Mesothelial cell of epicardium (in vitro differentiated cells): ENCODE measurements at regions not wholly inside any gene's neighbourhood (a gene's known extent, or its start where the extent isn't known, plus 50 kb on each side); places are given as distances from the start of the nearest gene placed in this dataset.

ENCODE experiments used
- DNase-seq, 2 experiments: peaks; one replicate each; pipeline ENCODE4 v3.0.0; 2021; ENCODE audit warnings: low spot score in 2 of 2; ENCODE audit not compliant: unreplicated experiment in 2 of 2
- H3K27ac Mint-ChIP-seq: 2 replicates; pipeline ENCODE4 v1.8.0; 2021; ENCODE audit warnings: mixed read lengths
- H3K27me3 Mint-ChIP-seq: 2 replicates; pipeline ENCODE4 v1.8.0; 2021; ENCODE audit warnings: low read depth, mixed read lengths
- H3K36me3 Mint-ChIP-seq: 2 replicates; pipeline ENCODE4 v1.8.0; 2021; ENCODE audit warnings: mixed read lengths
- H3K4me1 Mint-ChIP-seq: 2 replicates; pipeline ENCODE4 v1.8.0; 2021; ENCODE audit warnings: mixed read lengths
- H3K4me3 Mint-ChIP-seq: 2 replicates; pipeline ENCODE4 v1.8.0; 2021; ENCODE audit warnings: mild to moderate bottlenecking, moderate library complexity, mixed read lengths
- H3K9me3 Mint-ChIP-seq: 2 replicates; pipeline ENCODE4 v1.8.0; 2021; ENCODE audit warnings: mixed read lengths
- TF ChIP-seq, protein P1 (sequence below): fragments of 200-600 bp; sonication (generic); IDR thresholded peaks from one replicate; pipeline ENCODE4 v1.5.0; 2021; ENCODE audit warnings: antibody characterized with exemption; ENCODE audit not compliant: unreplicated experiment

GRCh38 chr4:29052266-29052665 lies 1667.9 kb upstream of the PCDH7 start:
- TF ChIP-seq, protein P1, sequence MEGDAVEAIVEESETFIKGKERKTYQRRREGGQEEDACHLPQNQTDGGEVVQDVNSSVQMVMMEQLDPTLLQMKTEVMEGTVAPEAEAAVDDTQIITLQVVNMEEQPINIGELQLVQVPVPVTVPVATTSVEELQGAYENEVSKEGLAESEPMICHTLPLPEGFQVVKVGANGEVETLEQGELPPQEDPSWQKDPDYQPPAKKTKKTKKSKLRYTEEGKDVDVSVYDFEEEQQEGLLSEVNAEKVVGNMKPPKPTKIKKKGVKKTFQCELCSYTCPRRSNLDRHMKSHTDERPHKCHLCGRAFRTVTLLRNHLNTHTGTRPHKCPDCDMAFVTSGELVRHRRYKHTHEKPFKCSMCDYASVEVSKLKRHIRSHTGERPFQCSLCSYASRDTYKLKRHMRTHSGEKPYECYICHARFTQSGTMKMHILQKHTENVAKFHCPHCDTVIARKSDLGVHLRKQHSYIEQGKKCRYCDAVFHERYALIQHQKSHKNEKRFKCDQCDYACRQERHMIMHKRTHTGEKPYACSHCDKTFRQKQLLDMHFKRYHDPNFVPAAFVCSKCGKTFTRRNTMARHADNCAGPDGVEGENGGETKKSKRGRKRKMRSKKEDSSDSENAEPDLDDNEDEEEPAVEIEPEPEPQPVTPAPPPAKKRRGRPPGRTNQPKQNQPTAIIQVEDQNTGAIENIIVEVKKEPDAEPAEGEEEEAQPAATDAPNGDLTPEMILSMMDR, result no peak
- Mint-ChIP-seq H3K4me1 (peaks cover 2% of the 10 kb centered on the region), H3K4me3 (no peak overlapping the region), H3K27me3 (no peaks in the 10 kb centered on the region), H3K36me3 (no peaks in the 10 kb centered on the region), H3K9me3 (no peaks in the 10 kb centered on the region), H3K27ac (no peak overlapping the region)
- no peak for DNase-seq

DNA sequence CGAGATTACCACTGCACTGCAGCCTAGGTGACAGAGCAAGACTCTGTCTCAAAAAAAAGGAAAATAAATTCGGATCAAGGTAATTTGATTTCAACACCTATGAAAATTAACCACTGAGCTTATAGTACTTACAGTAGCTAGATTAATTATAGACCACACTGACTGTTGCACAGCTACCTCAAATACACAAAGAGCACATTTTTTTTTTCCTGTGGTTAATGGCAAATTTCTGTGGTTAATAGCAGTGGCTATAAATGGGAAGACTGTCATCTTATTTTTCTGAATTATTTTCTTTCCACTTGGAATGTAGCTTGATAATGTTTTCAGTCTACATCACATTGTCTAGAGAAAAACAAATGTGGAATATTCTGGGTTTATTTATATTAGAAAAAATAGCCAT lies 1661.6 kb upstream of the PCDH7 start:
- no peak for DNase-seq
- no peaks in the 10 kb centered on the region for H3K4me1 Mint-ChIP-seq
- TF ChIP-seq, protein P1, result no peak
- no peaks in the 10 kb centered on the region for H3K36me3 Mint-ChIP-seq
- no peaks in the 10 kb centered on the region for H3K9me3 Mint-ChIP-seq
- H3K27ac Mint-ChIP-seq, result no peak overlapping the region
- no peaks in the 10 kb centered on the region for H3K27me3 Mint-ChIP-seq
- no peak overlapping the region for H3K4me3 Mint-ChIP-seq

DNA sequence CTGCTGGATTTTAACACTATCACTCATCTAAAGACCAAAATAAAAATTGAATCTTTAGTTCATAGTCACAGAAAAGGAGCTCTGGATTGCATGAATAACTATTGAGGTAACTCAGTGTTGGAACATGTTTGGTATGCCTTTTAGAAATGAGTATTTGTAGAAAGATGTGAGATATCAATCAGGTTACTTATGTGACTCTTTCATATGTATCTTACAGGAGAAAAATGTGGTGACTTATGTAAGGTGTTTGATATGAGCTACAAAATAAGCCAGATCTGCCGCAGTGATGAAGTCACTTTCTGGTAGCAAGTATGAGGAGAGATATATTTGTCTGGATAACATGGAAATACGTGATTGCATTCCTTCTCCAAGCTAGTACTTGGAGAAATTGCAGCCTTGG lies 1653.3 kb upstream of the PCDH7 start:
- TF ChIP-seq, protein P1, result no peak
- H3K9me3 Mint-ChIP-seq, result peaks cover 31% of the 10 kb centered on the region
- no peak overlapping the region for H3K27ac Mint-ChIP-seq
- no peaks in the 10 kb centered on the region for H3K4me1 Mint-ChIP-seq
- H3K27me3 Mint-ChIP-seq, result no peaks in the 10 kb centered on the region
- no peak for DNase-seq
- no peak overlapping the region for H3K4me3 Mint-ChIP-seq
- peaks cover 2% of the 10 kb centered on the region for H3K36me3 Mint-ChIP-seq

DNA sequence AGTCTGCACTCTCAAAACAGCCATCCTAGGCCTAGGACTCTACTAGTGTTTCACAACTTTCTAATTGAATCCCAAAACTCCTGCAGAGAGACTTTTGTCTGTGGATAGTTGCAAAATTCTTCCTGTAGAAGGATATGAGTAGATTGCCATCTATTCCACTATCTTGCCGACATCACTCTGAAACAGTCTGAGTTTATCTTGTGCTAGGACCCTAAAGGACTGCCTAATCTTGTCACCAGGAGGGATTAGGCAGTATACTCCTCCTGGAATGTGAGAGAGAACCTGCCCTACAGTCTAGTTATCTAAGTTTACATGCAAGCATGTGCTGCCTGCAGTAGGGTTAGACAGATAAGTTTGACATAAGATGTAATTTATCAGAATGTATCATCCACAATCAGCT lies 1646.6 kb upstream of the PCDH7 start:
- Mint-ChIP-seq H3K36me3 (peaks cover 5% of the 10 kb centered on the region), H3K4me3 (no peak overlapping the region), H3K27ac (no peak overlapping the region), H3K4me1 (no peaks in the 10 kb centered on the region), H3K27me3 (no peaks in the 10 kb centered on the region), H3K9me3 (peaks cover 44% of the 10 kb centered on the region)
- no peak for DNase-seq
- TF ChIP-seq, protein P1, result no peak

DNA sequence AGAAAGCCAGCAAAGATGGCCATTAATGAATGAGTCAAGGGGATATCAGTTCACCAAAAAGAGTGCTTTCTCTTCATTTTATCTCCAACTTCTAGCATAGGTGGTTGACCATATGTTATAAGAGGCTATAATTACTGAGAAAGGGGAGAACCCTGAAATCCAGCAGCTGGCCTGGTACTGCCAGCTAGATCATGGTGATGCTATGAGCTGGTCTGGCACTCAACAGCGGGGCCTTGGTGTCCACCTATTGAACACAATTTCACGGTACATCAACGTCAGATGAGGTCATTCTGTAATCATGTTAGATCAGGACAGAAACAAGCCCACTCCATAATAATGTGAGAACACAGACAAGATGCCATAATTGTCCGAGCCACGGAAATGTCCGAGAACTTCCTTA lies 1644.8 kb upstream of the PCDH7 start:
- H3K4me3 Mint-ChIP-seq, result no peak overlapping the region
- peaks cover 26% of the 10 kb centered on the region for H3K9me3 Mint-ChIP-seq
- DNase-seq, result no peak
- no peaks in the 10 kb centered on the region for H3K27me3 Mint-ChIP-seq
- no peaks in the 10 kb centered on the region for H3K4me1 Mint-ChIP-seq
- no peak overlapping the region for H3K27ac Mint-ChIP-seq
- peaks cover 5% of the 10 kb centered on the region for H3K36me3 Mint-ChIP-seq
- TF ChIP-seq, protein P1, result no peak

DNA sequence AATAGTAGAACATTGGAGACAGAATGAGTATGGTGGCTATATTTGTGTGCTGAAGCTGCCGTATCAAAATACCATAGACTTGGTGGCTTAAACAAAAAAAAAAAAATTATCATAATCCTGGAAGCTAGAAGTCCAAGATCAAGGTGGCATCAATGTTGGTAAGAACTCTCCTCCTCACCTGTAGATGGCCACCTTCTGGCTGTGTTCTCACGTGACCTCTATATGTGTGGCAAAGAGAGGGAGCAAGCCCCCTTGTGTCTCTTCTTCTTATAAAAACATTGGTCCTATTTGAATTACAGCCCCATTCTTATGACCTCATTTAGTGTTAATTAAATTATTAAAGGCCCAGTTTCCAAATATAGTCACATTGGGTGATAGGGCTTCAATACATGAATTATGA lies 1640.9 kb upstream of the PCDH7 start:
- TF ChIP-seq, protein P1, result no peak
- H3K4me1 Mint-ChIP-seq, result no peaks in the 10 kb centered on the region
- H3K27ac Mint-ChIP-seq, result no peak overlapping the region
- DNase-seq, result no peak
- H3K36me3 Mint-ChIP-seq, result no peaks in the 10 kb centered on the region
- peaks cover 6% of the 10 kb centered on the region for H3K9me3 Mint-ChIP-seq
- H3K27me3 Mint-ChIP-seq, result no peaks in the 10 kb centered on the region
- no peak overlapping the region for H3K4me3 Mint-ChIP-seq
